Hepatocyte (in vitro differentiated cells): ENCODE measurements at regions not wholly inside any gene's neighbourhood (a gene's known extent, or its start where the extent isn't known, plus 50 kb on each side); places are given as distances from the start of the nearest gene placed in this dataset.

Experiments
- CTCF ChIP-seq: fragments of 200-600 bp; sonication (generic); IDR thresholded peaks from 2 replicates; pipeline ENCODE4 v1.5.1; 2016; ENCODE audit warnings: antibody characterized with exemption, mild to moderate bottlenecking; ENCODE audit not compliant: poor library complexity
- EZH2 ChIP-seq: fragments of 200-600 bp; sonication (generic); IDR thresholded peaks from 2 replicates; pipeline ENCODE4 v1.6.1; 2016; ENCODE audit warnings: antibody characterized with exemption, mild to moderate bottlenecking, borderline replicate concordance
- EZH2phosphoT487 ChIP-seq: fragments of 200-600 bp; sonication (generic); IDR thresholded peaks from one replicate; pipeline ENCODE4 v1.6.1; 2018; ENCODE audit warnings: antibody characterized with exemption, mild to moderate bottlenecking, low read depth, moderate library complexity; ENCODE audit not compliant: unreplicated experiment, severe bottlenecking

- TF ChIP-seq CTCF (no peak), EZH2phosphoT487 (no peak), EZH2 (no peak)
Observed at GRCh38 chr2:66641685-66642084, 206.8 kb downstream of the MEIS1 start.
